Stimulated activated CD4-positive, alpha-beta T cell treated with anti-CD3 and anti-CD28 coated beads, Interleukin-1b, Interleukin-23, amount 100 ng/mL, for 4 hours (primary cell): ENCODE measurements at regions not wholly inside any gene's neighbourhood (a gene's known extent, or its start where the extent isn't known, plus 50 kb on each side); places are given as distances from the start of the nearest gene placed in this dataset.

Source experiments
- DNase-seq, 2 donors: peaks; one replicate each; pipeline ENCODE4 v3.0.0-alpha.2; 2020; ENCODE audit warnings: low read depth in 2 of 2

- DNase-seq, result no peak
Measured at GRCh38 chr5:152271420-152271819, 133.7 kb downstream of the NMUR2 start.

- no peak for DNase-seq
Measured at GRCh38 chr5:152270096-152270495, 135.0 kb downstream of the NMUR2 start.

- no peak for DNase-seq
Measured at GRCh38 chr5:152269533-152269932, 135.5 kb downstream of the NMUR2 start.

- no peak for DNase-seq
Measured at GRCh38 chr5:152264645-152265254, 140.3 kb downstream of the NMUR2 start.

GRCh38 chr5:152262667-152263066 lies 142.4 kb downstream of the NMUR2 start:
- DNase-seq, result no peak

- no peak for DNase-seq
Measured at GRCh38 chr5:152260940-152261339, 144.1 kb downstream of the NMUR2 start.

GRCh38 chr5:152259702-152260101 lies 145.4 kb downstream of the NMUR2 start:
- no peak for DNase-seq

- DNase-seq, result no peak
Measured at GRCh38 chr5:152256580-152256979, 148.5 kb downstream of the NMUR2 start.

- DNase-seq, result no peak
Measured at GRCh38 chr5:152255411-152255810, 149.7 kb downstream of the NMUR2 start.

GRCh38 chr5:152247850-152248385 lies 157.2 kb downstream of the NMUR2 start:
- no peak for DNase-seq

GRCh38 chr5:152246401-152246800 lies 158.7 kb downstream of the NMUR2 start:
- no peak for DNase-seq

GRCh38 chr5:152237531-152237930 lies 167.5 kb downstream of the NMUR2 start:
- DNase-seq, result no peak

GRCh38 chr5:152226191-152226590 lies 178.9 kb downstream of the NMUR2 start:
- DNase-seq, result no peak

- no peak for DNase-seq
Measured at GRCh38 chr5:152221721-152222629, 183.1 kb downstream of the NMUR2 start.

GRCh38 chr5:152218694-152219093 lies 186.4 kb downstream of the NMUR2 start:
- DNase-seq, result no peak

GRCh38 chr5:152205804-152206203 lies 199.3 kb downstream of the NMUR2 start:
- no peak for DNase-seq

- DNase-seq, result no peak
Measured at GRCh38 chr5:152202321-152202720, 202.8 kb downstream of the NMUR2 start.

GRCh38 chr5:152193391-152194107 lies 211.5 kb downstream of the NMUR2 start:
- no peak for DNase-seq

- DNase-seq, result no peak
Measured at GRCh38 chr5:152188251-152188650, 216.8 kb downstream of the NMUR2 start.

- DNase-seq, result no peak
Measured at GRCh38 chr5:152187668-152188067, 217.4 kb downstream of the NMUR2 start.

- no peak for DNase-seq
Measured at GRCh38 chr5:152185547-152186245, 219.4 kb downstream of the NMUR2 start.

GRCh38 chr5:152184266-152184665 lies 220.8 kb downstream of the NMUR2 start:
- DNase-seq, result no peak
